B cell (primary cell): ENCODE measurements at regions not wholly inside any gene's neighbourhood (a gene's known extent, or its start where the extent isn't known, plus 50 kb on each side); places are given as distances from the start of the nearest gene placed in this dataset.

ENCODE experiments used
- ATAC-seq: fragments of 200-7000 bp; cut with Tn5 transposase; one replicate; pipeline ENCODE4 v1.10.0; 2021; ENCODE audit warnings: low read depth, mild to moderate bottlenecking, moderate number of reproducible peaks, moderate library complexity
- CTCF ChIA-PET: fragments of 350-600 bp; sonication (Branson Sonifier 250); formaldehyde crosslinking; loops from one replicate; lab custom pipeline; 2021; ENCODE audit warnings: antibody characterized with exemption, inconsistent platforms; lab: Charles Lee
- POLR2A ChIA-PET: fragments of 350-600 bp; sonication (Branson Sonifier 250); formaldehyde crosslinking; loops from one replicate; lab custom pipeline; 2021; ENCODE audit warnings: antibody characterized with exemption; lab: Charles Lee
- DNase-seq: peaks from one replicate; pipeline ENCODE4 v3.0.0; 2013
- H2AFZ ChIP-seq: 2 replicates; pipeline ENCODE4 v1.6.1; 2012; ENCODE audit warnings: mild to moderate bottlenecking, low read depth, low read length; ENCODE audit not compliant: insufficient read depth, poor library complexity, severe bottlenecking
- H3K27ac ChIP-seq, 2 donors: 1 replicate in 1 of 2; 2 replicates in 1 of 2; pipeline ENCODE4 v1.5.1; 2012 to 2013; ENCODE audit warnings: low read length in 2 of 2, mild to moderate bottlenecking in 2 of 2, moderate library complexity in 1 of 2
- H3K27me3 ChIP-seq, 4 experiments: fragments of 200-600 bp in 1 of 4; sonication (generic) in 1 of 4; replicated peaks in 1 of 4; 1 replicate in 2 of 4; 2 replicates in 2 of 4; pipeline versions ENCODE4 v1.6.1 to v1.7.0; 2013 to 2016; ENCODE audit warnings: low read length in 3 of 4, mild to moderate bottlenecking in 2 of 4, mixed read lengths in 1 of 4, moderate library complexity in 1 of 4; ENCODE audit not compliant: insufficient read depth in 4 of 4, control insufficient read depth in 3 of 4; ENCODE audit errors: control extremely low read depth in 1 of 4
- H3K36me3 ChIP-seq, 2 experiments: replicated peaks in 1 of 2; 1 replicate in 1 of 2; 2 replicates in 1 of 2; pipeline versions ENCODE4 v1.6.1 to v1.7.1; 2013; ENCODE audit warnings: low read length in 1 of 2; ENCODE audit not compliant: insufficient read depth in 2 of 2, control insufficient read depth in 1 of 2; ENCODE audit errors: control extremely low read depth in 1 of 2, extremely low read depth in 1 of 2
- H3K4me1 ChIP-seq, 2 donors: fragments of 200-600 bp in 1 of 2; sonication (generic) in 1 of 2; 1 replicate in 1 of 2; 2 replicates in 1 of 2; pipeline versions ENCODE4 v1.5.1 to v1.6.1; 2013 to 2017; ENCODE audit warnings: low read length in 2 of 2; ENCODE audit not compliant: control insufficient read depth in 2 of 2, insufficient read depth in 2 of 2
- H3K4me2 ChIP-seq: replicated peaks from 2 replicates; pipeline ENCODE3; 2012; ENCODE audit warnings: mild to moderate bottlenecking, low read depth, low read length; ENCODE audit not compliant: poor library complexity, severe bottlenecking
- H3K4me3 ChIP-seq, 5 experiments: fragments of 200-600 bp in 1 of 5; sonication (generic) in 1 of 5; 1 replicate in 3 of 5; 2 replicates in 2 of 5; pipeline versions ENCODE4 v1.5.1 to v1.7.0; 2011 to 2016; ENCODE audit warnings: low read length in 4 of 5, mild to moderate bottlenecking in 4 of 5, low read depth in 2 of 5, control low read depth in 1 of 5, moderate library complexity in 1 of 5; ENCODE audit not compliant: insufficient read depth in 1 of 5; ENCODE audit errors: control extremely low read depth in 1 of 5, extremely low read depth in 1 of 5
- H3K79me2 ChIP-seq: fragments of 200-600 bp; sonication (generic); one replicate; pipeline ENCODE4 v1.6.0; 2016; ENCODE audit warnings: low read length; ENCODE audit not compliant: control insufficient read depth, insufficient read depth
- H3K9ac ChIP-seq: fragments of 200-600 bp; sonication (generic); 2 replicates; pipeline ENCODE4 v1.6.1; 2017; ENCODE audit warnings: mild to moderate bottlenecking, low read length, moderate library complexity
- H3K9me3 ChIP-seq, 3 donors: one replicate each; pipeline versions ENCODE4 v1.6.1 to v1.7.1; 2013; ENCODE audit warnings: low read length in 2 of 3; ENCODE audit not compliant: control insufficient read depth in 2 of 3, insufficient read depth in 1 of 3; ENCODE audit errors: control extremely low read depth in 1 of 3
- H4K20me1 ChIP-seq: 2 replicates; pipeline ENCODE4 v1.6.0; 2012; ENCODE audit warnings: mild to moderate bottlenecking, low read length; ENCODE audit not compliant: insufficient read depth, control insufficient read depth, poor library complexity, severe bottlenecking
- H3K27ac Mint-ChIP-seq: one replicate; pipeline ENCODE4 v1.8.0; 2021; ENCODE audit warnings: mixed read lengths
- H3K27me3 Mint-ChIP-seq: one replicate; pipeline ENCODE4 v1.8.0; 2021; ENCODE audit warnings: mixed read lengths
- H3K4me1 Mint-ChIP-seq: one replicate; pipeline ENCODE4 v1.8.0; 2021; ENCODE audit warnings: mixed read lengths
- H3K4me3 Mint-ChIP-seq: one replicate; pipeline ENCODE4 v1.8.0; 2021; ENCODE audit warnings: mixed read lengths
- H3K9me3 Mint-ChIP-seq: one replicate; pipeline ENCODE4 v1.8.0; 2022; ENCODE audit warnings: mixed read lengths; ENCODE audit not compliant: insufficient read depth
- EZH2 ChIP-seq: IDR thresholded peaks from 2 replicates; pipeline ENCODE4 v1.6.1; 2012; ENCODE audit warnings: borderline replicate concordance, low read depth, mild to moderate bottlenecking, moderate library complexity, low read length; ENCODE audit not compliant: insufficient read depth, poor library complexity, severe bottlenecking
- WGBS: methylation state at CpG from one replicate; pipeline ENCODE4 v1.1.5; 2013; ENCODE audit warnings: missing lambda C conversion rate; ENCODE audit not compliant: insufficient coverage; 5-methylcytosine and 5-hydroxymethylcytosine counted together
- intact Hi-C: fragments of 100-400 bp; cut with micrococcal nuclease; formaldehyde crosslinking; loops from one replicate; pipeline ENCODE4 v1.10.0; 2022
- TF ChIP-seq, protein P1 (sequence below): fragments of 200-600 bp; IDR thresholded peaks from one replicate; pipeline ENCODE4 v1.8.0; 2022; ENCODE audit warnings: antibody characterized with exemption, mild to moderate bottlenecking

DNA sequence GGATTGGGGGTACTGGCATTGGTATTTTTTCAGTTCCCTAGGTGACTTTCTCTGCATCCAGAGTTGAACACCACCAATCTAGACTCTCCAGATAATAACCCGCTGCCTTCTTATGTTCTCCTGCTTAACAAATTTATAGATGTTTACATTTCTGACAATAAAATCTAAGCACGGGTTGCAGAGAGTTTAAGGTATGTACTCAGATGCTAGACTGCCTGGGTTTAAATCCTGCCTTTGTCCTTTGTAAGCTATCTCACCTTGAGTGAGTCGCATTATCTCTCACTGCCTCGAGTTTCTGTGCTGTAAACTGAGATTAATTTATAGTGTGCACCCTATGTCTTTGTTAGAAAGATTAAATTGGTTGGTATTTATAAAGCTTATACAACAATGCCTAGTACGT, 131.4 kb upstream of the ARGLU1 start:
- H3K36me3 ChIP-seq: no peaks in the 10 kb centered on the region
- ChIA-PET POLR2A (no interaction called here), CTCF (no interaction called here)
- H3K4me1 ChIP-seq: no peaks in the 10 kb centered on the region
- ATAC-seq (no peak), DNase-seq (no peak)
- no peaks in the 10 kb centered on the region for H3K9me3 ChIP-seq
- no peak overlapping the region for H3K27ac ChIP-seq
- no peak overlapping the region for H3K4me2 ChIP-seq
- Mint-ChIP-seq H3K4me1 (no peaks in the 10 kb centered on the region), H3K9me3 (no peaks in the 10 kb centered on the region), H3K27ac (no peak overlapping the region), H3K4me3 (no peak overlapping the region), H3K27me3 (no peaks in the 10 kb centered on the region)
- no peaks in the 10 kb centered on the region for H3K27me3 ChIP-seq
- no peak overlapping the region for H3K4me3 ChIP-seq
- no peak overlapping the region for H3K9ac ChIP-seq
- H3K79me2 ChIP-seq: no peaks in the 10 kb centered on the region
- TF ChIP-seq EZH2: no peak
- TF ChIP-seq, protein P1, sequence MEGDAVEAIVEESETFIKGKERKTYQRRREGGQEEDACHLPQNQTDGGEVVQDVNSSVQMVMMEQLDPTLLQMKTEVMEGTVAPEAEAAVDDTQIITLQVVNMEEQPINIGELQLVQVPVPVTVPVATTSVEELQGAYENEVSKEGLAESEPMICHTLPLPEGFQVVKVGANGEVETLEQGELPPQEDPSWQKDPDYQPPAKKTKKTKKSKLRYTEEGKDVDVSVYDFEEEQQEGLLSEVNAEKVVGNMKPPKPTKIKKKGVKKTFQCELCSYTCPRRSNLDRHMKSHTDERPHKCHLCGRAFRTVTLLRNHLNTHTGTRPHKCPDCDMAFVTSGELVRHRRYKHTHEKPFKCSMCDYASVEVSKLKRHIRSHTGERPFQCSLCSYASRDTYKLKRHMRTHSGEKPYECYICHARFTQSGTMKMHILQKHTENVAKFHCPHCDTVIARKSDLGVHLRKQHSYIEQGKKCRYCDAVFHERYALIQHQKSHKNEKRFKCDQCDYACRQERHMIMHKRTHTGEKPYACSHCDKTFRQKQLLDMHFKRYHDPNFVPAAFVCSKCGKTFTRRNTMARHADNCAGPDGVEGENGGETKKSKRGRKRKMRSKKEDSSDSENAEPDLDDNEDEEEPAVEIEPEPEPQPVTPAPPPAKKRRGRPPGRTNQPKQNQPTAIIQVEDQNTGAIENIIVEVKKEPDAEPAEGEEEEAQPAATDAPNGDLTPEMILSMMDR: no peak
- no peaks in the 10 kb centered on the region for H4K20me1 ChIP-seq
- H2AFZ ChIP-seq: no peak overlapping the region
- intact Hi-C loops: no loop called here
- 88% methylated on average over 1 of the region's 5 CpGs for WGBS

DNA sequence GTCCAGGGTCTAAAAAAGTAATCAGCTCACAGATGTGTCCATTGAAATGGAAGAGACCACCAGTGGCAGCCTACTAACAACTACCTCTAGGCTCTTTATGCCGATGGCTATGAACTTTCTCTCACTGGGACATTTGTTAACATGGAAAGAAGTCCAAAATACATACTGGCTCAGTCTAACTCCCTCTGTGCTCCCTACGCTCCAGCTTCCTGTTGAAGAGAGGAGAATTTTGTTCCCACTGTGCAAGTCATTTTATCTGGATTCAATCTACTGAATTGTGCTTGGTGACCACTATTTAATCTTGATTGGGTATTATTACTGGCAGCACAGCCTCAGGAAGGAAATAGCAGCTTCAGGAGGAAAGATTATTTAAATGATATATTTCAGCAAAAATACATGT, 128.8 kb upstream of the ARGLU1 start:
- POLR2A ChIA-PET: no interaction called here
- no peaks in the 10 kb centered on the region for H3K27me3 ChIP-seq
- H3K4me3 ChIP-seq: no peak overlapping the region
- H3K4me2 ChIP-seq: no peak overlapping the region
- no peak overlapping the region for H2AFZ ChIP-seq
- CTCF ChIA-PET: no interaction called here
- H3K9ac ChIP-seq: no peak overlapping the region
- ATAC-seq (no peak), DNase-seq (no peak)
- Mint-ChIP-seq H3K9me3 (no peaks in the 10 kb centered on the region), H3K27me3 (no peaks in the 10 kb centered on the region), H3K4me1 (no peaks in the 10 kb centered on the region), H3K4me3 (no peak overlapping the region), H3K27ac (no peak overlapping the region)
- no peaks in the 10 kb centered on the region for H3K4me1 ChIP-seq
- H3K36me3 ChIP-seq: no peaks in the 10 kb centered on the region
- no peak overlapping the region for H3K27ac ChIP-seq
- intact Hi-C loops: no loop called here
- H4K20me1 ChIP-seq: no peaks in the 10 kb centered on the region
- TF ChIP-seq EZH2: no peak
- TF ChIP-seq, protein P1: no peak
- H3K79me2 ChIP-seq: no peaks in the 10 kb centered on the region
- WGBS: no CpG with 5 or more reads among the region's 2 CpGs
- H3K9me3 ChIP-seq: no peaks in the 10 kb centered on the region
